GM19238 (cell line): ENCODE measurements at regions not wholly inside any gene's neighbourhood (a gene's known extent, or its start where the extent isn't known, plus 50 kb on each side); places are given as distances from the start of the nearest gene placed in this dataset.
"Not testable (repeated sequence)": the region's sequence is repeated elsewhere in the genome, so short reads cannot be mapped to it uniquely, and the experiment has no call there.

Source experiments
- DNase-seq: peaks from one replicate; pipeline ENCODE4 v3.0.0; 2011; ENCODE audit warnings: low spot score; ENCODE audit not compliant: insufficient read length

GRCh38 chr3:22665528-22665927 lies 537.6 kb upstream of the UBE2E2 start:
- no peak for DNase-seq

- DNase-seq: no peak
Observed at GRCh38 chr3:22666736-22667135, 536.4 kb upstream of the UBE2E2 start.

GRCh38 chr3:22671848-22672247 lies 531.3 kb upstream of the UBE2E2 start:
- no peak for DNase-seq

- DNase-seq: no peak
Observed at GRCh38 chr3:22684739-22685138, 518.4 kb upstream of the UBE2E2 start.

- DNase-seq: no peak
Observed at GRCh38 chr3:22685597-22685996, 517.5 kb upstream of the UBE2E2 start.

- no peak for DNase-seq
Observed at GRCh38 chr3:22691407-22691806, 511.7 kb upstream of the UBE2E2 start.

GRCh38 chr3:22691856-22692628 lies 511.1 kb upstream of the UBE2E2 start:
- no peak for DNase-seq

- DNase-seq: no peak
Observed at GRCh38 chr3:22700876-22701275, 502.3 kb upstream of the UBE2E2 start.

GRCh38 chr3:22704166-22704565 lies 499.0 kb upstream of the UBE2E2 start:
- no peak for DNase-seq

GRCh38 chr3:22704571-22705354 lies 498.4 kb upstream of the UBE2E2 start:
- DNase-seq: no peak

GRCh38 chr3:22706922-22707321 lies 496.2 kb upstream of the UBE2E2 start:
- not testable (repeated sequence) for DNase-seq

- no peak for DNase-seq
Observed at GRCh38 chr3:22713936-22714335, 489.2 kb upstream of the UBE2E2 start.

- no peak for DNase-seq
Observed at GRCh38 chr3:22714749-22715148, 488.4 kb upstream of the UBE2E2 start.

- DNase-seq: no peak
Observed at GRCh38 chr3:22720596-22720995, 482.5 kb upstream of the UBE2E2 start.

GRCh38 chr3:22724420-22724819 lies 478.7 kb upstream of the UBE2E2 start:
- DNase-seq: no peak

- no peak for DNase-seq
Observed at GRCh38 chr3:22728406-22728805, 474.7 kb upstream of the UBE2E2 start.

- DNase-seq: no peak
Observed at GRCh38 chr3:22729212-22729611, 473.9 kb upstream of the UBE2E2 start.

- DNase-seq: no peak
Observed at GRCh38 chr3:22729981-22730380, 473.1 kb upstream of the UBE2E2 start.

GRCh38 chr3:22730701-22731100 lies 472.4 kb upstream of the UBE2E2 start:
- no peak for DNase-seq

- DNase-seq: no peak
Observed at GRCh38 chr3:22731901-22732300, 471.2 kb upstream of the UBE2E2 start.

- DNase-seq: no peak
Observed at GRCh38 chr3:22732641-22733040, 470.5 kb upstream of the UBE2E2 start.

GRCh38 chr3:22734207-22734606 lies 468.9 kb upstream of the UBE2E2 start:
- no peak for DNase-seq

GRCh38 chr3:22734756-22735155 lies 468.4 kb upstream of the UBE2E2 start:
- DNase-seq: no peak
